ENCODE measurements at regions not wholly inside any gene's neighbourhood (a gene's known extent, or its start where the extent isn't known, plus 50 kb on each side); places are given as distances from the start of the nearest gene placed in this dataset.

- DNase-seq (ENCODE audit: low spot score), result no peak
Observed at GRCh38 chr6:40753675-40754448, 166.7 kb upstream of the LRFN2 start.

GRCh38 chr6:40753048-40753447, 165.9 kb upstream of the LRFN2 start:
- no peak for DNase-seq (ENCODE audit: low spot score)

GRCh38 chr6:40744835-40745234, 157.7 kb upstream of the LRFN2 start:
- no peak for DNase-seq (ENCODE audit: low spot score)

GRCh38 chr6:40743690-40744446, 156.7 kb upstream of the LRFN2 start:
- DNase-seq (ENCODE audit: low spot score), result no peak

DNA sequence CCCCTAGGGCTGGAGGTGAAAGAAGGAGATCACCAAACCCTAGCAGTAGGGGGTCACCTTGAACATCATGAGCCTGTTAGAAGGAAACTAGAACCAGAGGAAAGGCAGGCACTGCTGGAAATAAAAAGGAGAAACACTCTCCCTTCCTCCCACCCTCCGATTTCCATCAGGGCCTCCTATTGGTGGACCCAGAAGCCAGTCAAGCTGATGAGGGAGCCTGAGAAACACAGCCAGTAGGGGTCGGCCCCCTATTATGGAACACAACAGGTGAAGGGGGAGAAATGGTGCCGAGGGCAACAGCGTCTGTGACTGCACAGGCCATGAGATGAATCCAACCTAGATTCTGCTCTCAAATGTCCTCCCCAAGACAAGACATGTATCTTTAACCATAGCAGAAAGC, 156.1 kb upstream of the LRFN2 start:
- no peak for DNase-seq (ENCODE audit: low spot score)

DNA sequence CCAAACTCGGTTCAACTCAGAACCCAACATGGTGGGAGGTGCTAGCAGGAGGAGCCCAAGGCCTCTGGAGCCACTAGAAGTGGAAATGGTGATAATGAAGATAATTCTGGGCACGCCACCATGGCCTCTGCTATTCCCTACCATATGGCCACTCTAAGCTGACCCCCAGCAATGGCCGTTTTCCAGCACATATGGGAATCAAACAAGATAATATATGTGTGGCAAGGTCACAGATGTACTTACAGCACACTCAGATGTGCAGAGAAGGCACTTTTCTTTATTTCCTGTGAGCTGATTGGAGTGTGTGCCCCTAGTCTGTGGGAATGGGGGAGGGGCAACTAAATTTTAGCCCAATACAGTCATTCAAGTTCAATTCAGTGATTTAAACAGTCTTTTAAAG, 153.4 kb upstream of the LRFN2 start:
- no peak for DNase-seq (ENCODE audit: low spot score)

DNA sequence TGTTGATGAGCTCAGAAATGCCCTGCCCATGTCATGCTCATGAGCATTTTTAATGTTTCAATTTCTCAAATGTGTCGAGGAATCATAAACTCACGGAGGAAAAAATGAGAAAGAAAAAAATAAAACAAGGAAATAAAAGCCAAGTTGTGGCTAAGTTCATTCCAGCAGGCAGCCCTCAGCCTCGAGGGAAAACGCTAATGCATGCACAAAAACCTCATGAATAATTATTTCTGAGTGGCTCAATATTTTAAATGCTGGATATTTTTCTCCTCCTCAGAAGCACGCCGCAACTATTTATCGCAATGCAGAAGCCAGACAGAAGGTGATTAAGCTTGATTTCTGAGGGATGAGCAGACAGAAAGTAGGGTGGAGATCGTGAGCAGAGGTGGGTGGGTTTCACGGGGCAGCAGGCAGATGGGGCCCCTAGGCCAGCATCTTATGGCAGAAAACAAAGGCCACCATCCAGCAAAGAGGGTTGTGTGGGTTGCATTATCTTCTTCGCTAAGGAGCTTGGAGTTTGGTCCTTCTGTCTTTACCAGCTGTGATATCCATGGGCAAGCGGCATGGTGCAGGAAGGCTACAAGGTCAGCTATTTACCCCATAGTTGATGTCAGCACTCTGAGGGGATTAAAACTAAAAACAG, 151.5 kb upstream of the LRFN2 start:
- no peak for DNase-seq (ENCODE audit: low spot score)

DNA sequence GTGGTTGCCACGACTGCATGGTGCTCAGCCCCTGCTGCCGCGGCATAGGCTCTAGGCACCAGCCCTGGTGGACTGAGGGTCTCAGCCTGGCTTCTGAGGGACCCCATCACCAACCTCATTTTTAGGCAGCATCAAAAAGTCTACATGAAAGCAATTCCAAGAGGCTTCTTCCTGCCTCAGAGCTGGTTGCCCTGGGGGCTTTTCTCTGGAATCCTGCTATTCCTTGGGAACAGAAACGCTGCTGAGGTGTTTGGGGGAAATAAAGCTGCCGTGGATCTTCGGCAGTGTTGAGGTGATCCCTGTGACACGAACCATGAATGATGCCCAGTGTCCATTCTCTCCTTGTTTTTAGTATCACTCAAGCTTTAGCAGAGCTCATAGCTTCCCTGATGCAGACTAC, 148.4 kb upstream of the LRFN2 start:
- no peak for DNase-seq (ENCODE audit: low spot score)

DNA sequence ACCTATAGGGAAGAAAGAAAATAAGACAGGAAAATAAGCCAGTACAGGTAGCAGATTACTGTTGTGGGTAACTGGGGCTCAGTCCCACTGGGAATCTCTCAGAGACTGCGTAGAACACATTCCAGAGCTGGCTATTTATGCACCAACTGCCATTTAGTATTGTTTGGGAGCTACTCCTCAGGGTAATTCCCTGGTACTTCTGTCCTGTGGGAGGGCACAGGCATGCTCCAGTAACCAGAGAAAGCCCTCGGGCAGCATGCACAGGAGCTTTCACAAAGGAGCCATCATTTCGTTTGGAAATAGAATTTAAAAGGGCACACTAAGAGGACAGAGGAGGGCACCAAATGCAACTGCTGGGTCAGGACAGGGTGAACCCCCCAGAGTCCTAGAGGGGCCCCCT, 148.0 kb upstream of the LRFN2 start:
- no peak for DNase-seq (ENCODE audit: low spot score)

DNA sequence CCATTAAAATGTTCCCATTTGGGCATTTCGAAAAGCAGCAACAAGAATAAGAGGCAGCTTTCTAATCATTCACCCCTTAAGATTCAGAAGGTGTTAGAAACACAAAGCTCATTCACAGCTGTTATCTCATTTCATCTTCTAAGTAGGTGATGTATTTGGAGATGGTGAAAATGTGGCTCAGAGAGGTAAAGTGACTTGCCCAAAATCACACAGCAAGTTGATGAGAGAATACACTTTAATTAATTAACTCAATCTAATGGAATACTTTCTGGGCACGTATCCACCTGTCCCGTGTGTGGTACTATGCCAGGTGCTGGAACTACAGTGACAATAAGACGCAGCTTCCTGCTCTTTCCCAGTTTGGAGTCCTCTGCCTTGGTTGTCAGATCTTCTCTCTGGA, 147.4 kb upstream of the LRFN2 start:
- no peak for DNase-seq (ENCODE audit: low spot score)

GRCh38 chr6:40733770-40734396, 146.7 kb upstream of the LRFN2 start:
- DNase-seq (ENCODE audit: low spot score), result no peak

GRCh38 chr6:40733290-40733689, 146.1 kb upstream of the LRFN2 start:
- DNase-seq (ENCODE audit: low spot score), result no peak

GRCh38 chr6:40732878-40733277, 145.7 kb upstream of the LRFN2 start:
- no peak for DNase-seq (ENCODE audit: low spot score)

GRCh38 chr6:40728643-40729042, 141.5 kb upstream of the LRFN2 start:
- DNase-seq (ENCODE audit: low spot score), result no peak

- no peak for DNase-seq (ENCODE audit: low spot score)
Observed at GRCh38 chr6:40727271-40727670, 140.1 kb upstream of the LRFN2 start.

DNA sequence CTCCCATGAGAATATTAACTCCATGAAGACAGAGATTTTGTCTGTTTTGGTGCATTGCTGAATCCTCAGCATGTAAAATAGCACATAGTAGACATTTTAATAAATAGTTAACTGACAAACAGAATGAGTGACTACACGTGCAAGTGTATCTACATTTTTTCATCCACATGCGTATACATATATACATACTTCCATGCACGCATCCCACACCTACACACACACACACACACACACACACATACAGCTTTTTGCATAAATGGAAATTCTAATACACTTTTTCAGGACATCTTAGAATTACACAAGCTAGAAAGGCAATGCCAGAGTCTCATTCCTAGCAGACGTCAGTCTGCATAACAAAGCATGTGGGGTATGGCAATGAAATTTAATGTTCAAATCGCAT, 139.7 kb upstream of the LRFN2 start:
- DNase-seq (ENCODE audit: low spot score), result no peak

GRCh38 chr6:40725390-40725789, 138.2 kb upstream of the LRFN2 start:
- no peak for DNase-seq (ENCODE audit: low spot score)

DNA sequence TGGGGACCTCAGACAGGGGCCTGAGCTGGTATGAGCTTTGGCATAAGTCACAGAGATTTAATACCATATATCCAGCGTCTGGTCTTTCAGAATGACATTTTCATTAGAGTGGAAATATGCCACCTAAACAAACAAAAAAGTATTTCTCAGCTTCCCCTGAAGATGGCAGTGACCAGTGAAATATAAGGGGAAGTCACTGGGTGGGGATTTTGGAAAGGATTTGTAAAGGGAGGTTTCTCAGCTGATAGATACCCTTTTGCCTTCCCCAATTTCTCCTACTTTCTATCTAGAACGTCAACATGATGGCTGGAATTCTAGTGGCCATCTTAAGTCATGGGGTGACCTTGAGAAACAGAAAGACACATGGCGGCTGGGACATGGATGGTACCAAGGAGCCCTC, 137.7 kb upstream of the LRFN2 start:
- DNase-seq (ENCODE audit: low spot score), result no peak

GRCh38 chr6:40723967-40724366, 136.8 kb upstream of the LRFN2 start:
- peak; percentile 25 for DNase-seq (ENCODE audit: low spot score)

DNA sequence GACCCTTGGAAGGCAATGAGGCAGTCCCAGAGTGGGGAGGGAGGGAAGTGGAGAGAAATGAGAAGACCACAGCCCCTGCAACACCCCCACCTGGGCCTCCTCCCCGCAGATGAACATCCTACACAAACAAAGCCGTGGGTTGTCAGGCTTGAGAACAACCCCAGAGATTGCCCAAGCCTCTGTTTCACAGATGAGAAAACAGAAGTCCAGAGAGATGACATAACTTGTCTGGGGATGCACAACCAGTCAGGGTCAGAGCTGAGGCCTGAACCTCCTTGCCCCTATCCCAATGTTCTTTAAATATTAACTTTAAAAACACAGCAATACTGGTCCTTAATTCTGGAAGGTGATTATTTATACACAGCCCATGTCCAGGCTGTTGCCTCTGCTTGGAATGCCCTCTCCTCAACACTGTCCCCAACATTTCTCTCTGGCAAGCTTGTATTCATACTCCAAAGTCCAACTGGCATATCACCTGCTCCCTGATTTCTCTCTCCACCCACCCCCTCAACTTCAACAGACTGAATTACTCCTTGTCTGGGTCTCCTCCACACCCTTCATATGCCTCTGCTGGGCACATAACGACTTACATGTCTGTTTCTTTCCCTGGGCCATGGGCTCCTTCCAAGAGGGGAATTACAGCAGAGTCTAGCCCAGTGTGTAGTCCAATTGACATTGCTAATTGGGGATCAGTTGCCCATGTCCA, 135.5 kb upstream of the LRFN2 start:
- no peak for DNase-seq (ENCODE audit: low spot score)

DNA sequence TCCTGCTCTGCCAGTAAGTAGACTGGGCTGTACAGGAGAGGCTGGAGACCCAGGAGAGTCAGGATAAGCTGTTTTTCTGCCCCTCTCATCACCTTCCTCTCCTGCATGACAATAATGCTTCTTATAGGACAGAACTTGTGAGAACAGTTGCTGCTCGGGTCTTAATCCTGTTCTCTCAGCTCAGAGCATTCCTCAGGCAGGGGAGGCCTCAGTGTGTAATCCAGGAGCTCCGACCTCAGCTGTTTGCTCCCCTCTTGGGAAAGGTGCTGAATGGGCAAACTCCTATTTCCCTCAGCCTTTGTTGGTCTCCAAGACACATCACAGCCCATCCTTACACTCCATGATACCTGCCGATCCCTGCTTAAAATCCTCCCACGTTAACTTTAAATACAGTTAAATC, 134.9 kb upstream of the LRFN2 start:
- no peak for DNase-seq (ENCODE audit: low spot score)
